ENCODE measurements at regions not wholly inside any gene's neighbourhood (a gene's known extent, or its start where the extent isn't known, plus 50 kb on each side); places are given as distances from the start of the nearest gene placed in this dataset.

GRCh38 chr20:8943631-8944030, 125.3 kb upstream of the PLCB4 start:
- no peak overlapping the region for H2AFZ ChIP-seq (ENCODE audit: low read depth, low read length)
- Mint-ChIP-seq H3K4me1 (ENCODE audit: low read depth, unreplicated experiment) (peaks cover 3% of the 10 kb centered on the region), H3K4me3 (ENCODE audit: unreplicated experiment) (no peak overlapping the region), H3K9me3 (ENCODE audit: unreplicated experiment) (no peaks in the 10 kb centered on the region), H3K27me3 (ENCODE audit: low read depth, unreplicated experiment) (peaks cover 2% of the 10 kb centered on the region), H3K36me3 (ENCODE audit: low read depth, unreplicated experiment) (no peaks in the 10 kb centered on the region), H3K27ac (ENCODE audit: unreplicated experiment) (no peak overlapping the region)
- no peak overlapping the region for H3K4me3 ChIP-seq (ENCODE audit: insufficient read depth, low read depth, low read length)
- peaks cover 4% of the 10 kb centered on the region for H3K27me3 ChIP-seq (ENCODE audit: insufficient read depth, low read length)
- DNase-seq (ENCODE audit: low read depth), result no peak
- H3K9ac ChIP-seq (ENCODE audit: low read length), result no peak overlapping the region
- no peak for TF ChIP-seq CTCF (IDR thresholded peaks at IDR 0.05; ENCODE audit: insufficient read depth, low read depth, low read length)
- no peak for TF ChIP-seq EZH2 (IDR thresholded peaks at IDR 0.05; ENCODE audit: insufficient read depth, low read length)
- no peaks in the 10 kb centered on the region for H3K79me2 ChIP-seq (ENCODE audit: insufficient read depth, low read length)
- no peaks in the 10 kb centered on the region for H3K9me3 ChIP-seq (ENCODE audit: insufficient read depth, low read depth, low read length)
- H3K36me3 ChIP-seq (ENCODE audit: insufficient read depth, low read length), result no peaks in the 10 kb centered on the region
- no peak overlapping the region for H3K27ac ChIP-seq (ENCODE audit: low read depth, low read length)
- H3K4me2 ChIP-seq (ENCODE audit: low read length), result no peak overlapping the region
- FAIRE-seq, result no peak
- H3K4me1 ChIP-seq (ENCODE audit: insufficient read depth, low read length), result no peaks in the 10 kb centered on the region
- no peaks in the 10 kb centered on the region for H4K20me1 ChIP-seq (ENCODE audit: insufficient read depth, low read length)

DNA sequence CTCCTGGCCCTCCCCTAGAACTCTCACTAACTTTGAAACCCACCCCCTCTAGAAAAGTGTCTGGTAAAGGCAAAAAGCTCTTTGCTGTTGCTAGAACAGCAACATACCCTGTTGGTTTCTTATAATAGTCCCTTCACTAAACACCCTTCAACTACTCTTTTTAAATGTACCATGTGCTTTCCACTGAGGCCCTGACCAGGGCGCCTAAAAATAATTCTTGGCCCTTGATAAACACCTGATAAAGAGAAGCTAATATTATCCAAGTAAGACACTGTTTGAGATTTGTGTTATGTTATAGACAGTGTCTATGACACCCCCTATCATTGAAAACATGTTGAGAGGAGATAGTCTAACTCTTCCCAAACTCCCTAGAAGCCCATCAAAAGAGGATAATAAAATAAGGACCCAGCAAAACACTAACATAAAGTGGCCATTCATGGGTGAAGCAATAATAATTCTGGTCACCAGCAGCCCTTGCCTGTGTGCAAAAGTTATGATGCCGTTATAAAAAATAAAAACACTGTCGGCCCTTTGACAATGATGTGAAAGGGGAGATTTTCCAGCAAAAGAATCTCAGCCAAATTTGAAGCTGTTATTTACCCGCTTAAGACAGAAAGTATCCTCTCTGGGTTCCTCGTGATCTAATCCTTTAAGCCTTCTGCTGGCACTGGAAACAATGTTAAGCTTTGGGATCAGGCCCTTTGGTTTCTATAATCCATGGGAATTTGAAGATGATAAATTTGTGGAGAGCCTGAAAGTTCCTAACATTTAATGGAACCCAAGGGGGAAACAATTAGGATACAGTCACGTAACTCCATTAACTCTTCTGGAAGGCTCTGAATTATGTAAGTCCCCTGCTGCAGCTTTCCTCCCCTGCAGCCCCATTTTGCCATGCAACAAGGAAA, 122.6 kb upstream of the PLCB4 start:
- peaks cover 9% of the 10 kb centered on the region for H3K27me3 Mint-ChIP-seq (ENCODE audit: low read depth, unreplicated experiment)
- no peak overlapping the region for H3K4me3 Mint-ChIP-seq (ENCODE audit: unreplicated experiment)
- H3K4me1 ChIP-seq (ENCODE audit: insufficient read depth, low read length), result no peaks in the 10 kb centered on the region
- TF ChIP-seq CTCF (IDR thresholded peaks at IDR 0.05; ENCODE audit: insufficient read depth, low read depth, low read length) (no peak), EZH2 (IDR thresholded peaks at IDR 0.05; ENCODE audit: insufficient read depth, low read length) (no peak)
- peaks cover 3% of the 10 kb centered on the region for H3K4me1 Mint-ChIP-seq (ENCODE audit: low read depth, unreplicated experiment)
- H3K9me3 ChIP-seq (ENCODE audit: insufficient read depth, low read depth, low read length), result no peaks in the 10 kb centered on the region
- H2AFZ ChIP-seq (ENCODE audit: low read depth, low read length), result no peak overlapping the region
- H4K20me1 ChIP-seq (ENCODE audit: insufficient read depth, low read length), result no peaks in the 10 kb centered on the region
- H3K27ac ChIP-seq (ENCODE audit: low read depth, low read length), result no peak overlapping the region
- no peaks in the 10 kb centered on the region for H3K79me2 ChIP-seq (ENCODE audit: insufficient read depth, low read length)
- H3K9me3 Mint-ChIP-seq (ENCODE audit: unreplicated experiment), result peaks cover 2% of the 10 kb centered on the region
- no peaks in the 10 kb centered on the region for H3K36me3 ChIP-seq (ENCODE audit: insufficient read depth, low read length)
- no peak overlapping the region for H3K4me2 ChIP-seq (ENCODE audit: low read length)
- H3K4me3 ChIP-seq (ENCODE audit: insufficient read depth, low read depth, low read length), result no peak overlapping the region
- DNase-seq (ENCODE audit: low read depth) (no peak), FAIRE-seq (no peak)
- no peaks in the 10 kb centered on the region for H3K36me3 Mint-ChIP-seq (ENCODE audit: low read depth, unreplicated experiment)
- peaks cover 4% of the 10 kb centered on the region for H3K27me3 ChIP-seq (ENCODE audit: insufficient read depth, low read length)
- H3K27ac Mint-ChIP-seq (ENCODE audit: unreplicated experiment), result no peak overlapping the region
- H3K9ac ChIP-seq (ENCODE audit: low read length), result no peak overlapping the region

GRCh38 chr20:8948442-8949020, 120.4 kb upstream of the PLCB4 start:
- Histone ChIP-seq H2AFZ (ENCODE audit: low read depth, low read length) (no peak overlapping the region), H3K4me1 (ENCODE audit: insufficient read depth, low read length) (no peaks in the 10 kb centered on the region), H3K9me3 (ENCODE audit: insufficient read depth, low read depth, low read length) (no peaks in the 10 kb centered on the region), H4K20me1 (ENCODE audit: insufficient read depth, low read length) (no peaks in the 10 kb centered on the region), H3K27ac (ENCODE audit: low read depth, low read length) (no peak overlapping the region), H3K9ac (ENCODE audit: low read length) (no peak overlapping the region), H3K79me2 (ENCODE audit: insufficient read depth, low read length) (no peaks in the 10 kb centered on the region), H3K4me3 (ENCODE audit: insufficient read depth, low read depth, low read length) (no peak overlapping the region), H3K36me3 (ENCODE audit: insufficient read depth, low read length) (no peaks in the 10 kb centered on the region), H3K4me2 (ENCODE audit: low read length) (no peak overlapping the region), H3K27me3 (ENCODE audit: insufficient read depth, low read length) (peaks cover 6% of the 10 kb centered on the region)
- DNase-seq (ENCODE audit: low read depth) (no peak), FAIRE-seq (no peak)
- H3K4me3 Mint-ChIP-seq (ENCODE audit: unreplicated experiment), result no peak overlapping the region
- no peak overlapping the region for H3K27ac Mint-ChIP-seq (ENCODE audit: unreplicated experiment)
- peaks cover 2% of the 10 kb centered on the region for H3K4me1 Mint-ChIP-seq (ENCODE audit: low read depth, unreplicated experiment)
- H3K27me3 Mint-ChIP-seq (ENCODE audit: low read depth, unreplicated experiment), result peaks cover 12% of the 10 kb centered on the region
- H3K9me3 Mint-ChIP-seq (ENCODE audit: unreplicated experiment), result peaks cover 2% of the 10 kb centered on the region
- no peak for TF ChIP-seq EZH2 (IDR thresholded peaks at IDR 0.05; ENCODE audit: insufficient read depth, low read length)
- no peaks in the 10 kb centered on the region for H3K36me3 Mint-ChIP-seq (ENCODE audit: low read depth, unreplicated experiment)

All from astrocyte (in vitro differentiated cells and primary cell).